ENCODE measurements at regions not wholly inside any gene's neighbourhood (a gene's known extent, or its start where the extent isn't known, plus 50 kb on each side); places are given as distances from the start of the nearest gene placed in this dataset.

DNA sequence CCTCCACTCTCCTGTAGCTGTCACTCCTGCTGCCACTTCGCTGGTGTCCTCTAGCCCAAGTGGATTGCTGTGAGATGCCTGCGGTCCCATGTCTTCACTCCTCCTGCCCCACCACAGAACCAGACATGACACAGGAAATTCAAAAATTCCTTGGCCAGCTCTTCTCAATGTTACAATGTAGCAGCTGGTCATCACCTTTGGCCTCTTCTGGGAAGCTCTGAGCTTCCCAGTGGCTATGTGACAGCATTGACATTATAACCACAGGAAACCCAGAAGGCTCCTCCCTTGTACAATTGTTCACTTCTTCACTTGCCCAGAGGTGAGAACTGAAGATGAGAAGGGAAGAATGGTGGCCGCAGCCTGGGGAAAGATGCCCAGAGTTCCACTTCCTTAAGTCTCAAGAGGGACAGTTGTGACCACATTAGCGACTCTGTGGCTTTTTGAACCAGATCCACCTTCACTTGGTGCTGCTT, 76.1 kb upstream of the NAA20 start:
- TF ChIP-seq GATA2 (IDR thresholded peaks at IDR 0.05; ENCODE audit: low read depth, low read length) (no peak), GATA3 (IDR thresholded peaks at IDR 0.05; ENCODE audit: low read depth, low read length) (no peak)

Measured in SH-SY5Y (cell line).